ENCODE measurements at regions not wholly inside any gene's neighbourhood (a gene's known extent, or its start where the extent isn't known, plus 50 kb on each side); places are given as distances from the start of the nearest gene placed in this dataset.

- TF ChIP-seq, protein P1, sequence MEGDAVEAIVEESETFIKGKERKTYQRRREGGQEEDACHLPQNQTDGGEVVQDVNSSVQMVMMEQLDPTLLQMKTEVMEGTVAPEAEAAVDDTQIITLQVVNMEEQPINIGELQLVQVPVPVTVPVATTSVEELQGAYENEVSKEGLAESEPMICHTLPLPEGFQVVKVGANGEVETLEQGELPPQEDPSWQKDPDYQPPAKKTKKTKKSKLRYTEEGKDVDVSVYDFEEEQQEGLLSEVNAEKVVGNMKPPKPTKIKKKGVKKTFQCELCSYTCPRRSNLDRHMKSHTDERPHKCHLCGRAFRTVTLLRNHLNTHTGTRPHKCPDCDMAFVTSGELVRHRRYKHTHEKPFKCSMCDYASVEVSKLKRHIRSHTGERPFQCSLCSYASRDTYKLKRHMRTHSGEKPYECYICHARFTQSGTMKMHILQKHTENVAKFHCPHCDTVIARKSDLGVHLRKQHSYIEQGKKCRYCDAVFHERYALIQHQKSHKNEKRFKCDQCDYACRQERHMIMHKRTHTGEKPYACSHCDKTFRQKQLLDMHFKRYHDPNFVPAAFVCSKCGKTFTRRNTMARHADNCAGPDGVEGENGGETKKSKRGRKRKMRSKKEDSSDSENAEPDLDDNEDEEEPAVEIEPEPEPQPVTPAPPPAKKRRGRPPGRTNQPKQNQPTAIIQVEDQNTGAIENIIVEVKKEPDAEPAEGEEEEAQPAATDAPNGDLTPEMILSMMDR (IDR thresholded peaks at IDR 0.05): no peak
- no peak for TF ChIP-seq POLR2AphosphoS5 (IDR thresholded peaks at IDR 0.05; ENCODE audit: insufficient read depth in 1 of 2, low read depth in 1 of 2)
Measured at GRCh38 chr12:42690264-42690663, 100.7 kb upstream of the PRICKLE1 start.

Measured in vagina (tissue), 2 donors.